ENCODE measurements at regions not wholly inside any gene's neighbourhood (a gene's known extent, or its start where the extent isn't known, plus 50 kb on each side); places are given as distances from the start of the nearest gene placed in this dataset.

DNA sequence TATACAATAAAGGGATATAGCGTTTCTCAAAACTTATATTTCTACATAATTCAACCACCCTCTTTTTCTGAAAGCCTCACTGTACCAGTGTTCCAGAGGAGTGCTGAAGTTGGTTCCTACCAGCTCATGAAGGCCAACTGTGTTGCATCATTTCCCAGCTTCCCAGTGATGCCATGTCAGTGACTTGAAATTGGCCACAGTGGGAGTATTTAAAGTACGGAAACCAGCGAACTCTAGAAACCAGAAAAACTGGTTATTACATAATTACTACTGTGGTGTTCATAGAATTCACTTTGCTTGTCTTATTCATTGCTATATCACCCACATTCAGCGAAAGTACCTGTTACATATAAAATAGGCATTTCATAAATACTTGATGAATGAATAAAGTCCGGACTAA lies 135.4 kb downstream of the GC start (continued):
- TF ChIP-seq CHD7 (IDR thresholded peaks at IDR 0.05; ENCODE audit: low read depth, low read length) = no peak
- no peak for TF ChIP-seq MYNN (IDR thresholded peaks at IDR 0.05)
- no peak for TF ChIP-seq MYNN (CRISPR knock-in tag; IDR thresholded peaks at IDR 0.05)
- no peak for TF ChIP-seq HSF4 (CRISPR knock-in tag; IDR thresholded peaks at IDR 0.05; ENCODE audit: borderline replicate concordance)
- no peak for TF ChIP-seq MECOM (CRISPR knock-in tag; IDR thresholded peaks at IDR 0.05)
- no peak for TF ChIP-seq ZNF830 (CRISPR knock-in tag; IDR thresholded peaks at IDR 0.05)
- no peak for TF ChIP-seq RBM17 (IDR thresholded peaks at IDR 0.05; ENCODE audit: borderline replicate concordance, low read depth, low read length)
